HL-60 (cell line): ENCODE measurements at regions not wholly inside any gene's neighbourhood (a gene's known extent, or its start where the extent isn't known, plus 50 kb on each side); places are given as distances from the start of the nearest gene placed in this dataset.

ENCODE experiments used
- DNase-seq, 2 experiments: peaks; one replicate each; pipeline ENCODE4 v3.0.0-alpha.2; 2010 to 2020; ENCODE audit warnings: low read depth in 1 of 2, low spot score in 1 of 2
- H3K27ac ChIP-seq: fragments of 250-450 bp; sonication (Bioruptor Pico); replicated peaks from 2 replicates; pipeline ENCODE4 v1.5.1; 2020; ENCODE audit warnings: mild to moderate bottlenecking, moderate library complexity
- H3K27me3 ChIP-seq: fragments of 250-450 bp; sonication (Bioruptor Pico); 2 replicates; pipeline ENCODE4 v1.5.1; 2021; ENCODE audit warnings: mild to moderate bottlenecking, moderate library complexity; ENCODE audit not compliant: insufficient read depth, poor library complexity, severe bottlenecking
- H3K4me3 ChIP-seq: replicated peaks from 2 replicates; pipeline ENCODE4 v1.5.1; 2011; ENCODE audit warnings: mild to moderate bottlenecking, control low read depth, low read length; ENCODE audit not compliant: insufficient read depth
- CTCF ChIP-seq: IDR thresholded peaks from one replicate; pipeline ENCODE4 v1.5.1; 2011; ENCODE audit warnings: low read length, control low read depth, inconsistent platforms; ENCODE audit not compliant: insufficient read depth
- GABPA ChIP-seq: IDR thresholded peaks from 2 replicates; pipeline ENCODE4 v1.6.1; 2012; ENCODE audit warnings: low read depth
- POLR2AphosphoS5 ChIP-seq: IDR thresholded peaks from 2 replicates; pipeline ENCODE4 v1.6.1; 2012; ENCODE audit warnings: low read depth
- SPI1 ChIP-seq: IDR thresholded peaks from 2 replicates; pipeline ENCODE4 v1.6.1; 2012; ENCODE audit warnings: low read depth, mild to moderate bottlenecking, borderline replicate concordance
- TF ChIP-seq, protein P1 (sequence below): IDR thresholded peaks from 2 replicates; pipeline ENCODE4 v1.6.1; 2012; ENCODE audit warnings: low read depth; ENCODE audit not compliant: insufficient replicate concordance

DNA sequence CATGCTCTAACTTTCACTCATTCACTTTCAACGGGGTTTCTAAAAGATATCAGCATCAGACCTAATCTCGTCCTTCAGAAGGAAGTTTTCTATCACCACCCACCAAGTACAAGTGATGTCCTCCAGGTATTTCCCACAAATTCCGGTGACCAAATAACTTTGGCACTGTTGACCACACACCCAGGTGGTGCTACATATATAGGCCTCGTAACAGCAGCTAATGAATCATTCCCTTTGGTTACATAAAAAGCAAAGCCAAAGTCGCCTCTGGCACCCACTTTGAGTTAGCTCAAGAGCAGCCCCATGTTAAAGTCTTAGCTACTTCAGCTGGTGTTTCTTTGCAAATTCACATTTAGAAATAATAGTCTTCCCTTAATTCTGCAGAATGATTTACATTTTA is 138.2 kb upstream of the OSR1 start:
- TF ChIP-seq GABPA: no peak
- TF ChIP-seq CTCF: no peak
- TF ChIP-seq, protein P1, sequence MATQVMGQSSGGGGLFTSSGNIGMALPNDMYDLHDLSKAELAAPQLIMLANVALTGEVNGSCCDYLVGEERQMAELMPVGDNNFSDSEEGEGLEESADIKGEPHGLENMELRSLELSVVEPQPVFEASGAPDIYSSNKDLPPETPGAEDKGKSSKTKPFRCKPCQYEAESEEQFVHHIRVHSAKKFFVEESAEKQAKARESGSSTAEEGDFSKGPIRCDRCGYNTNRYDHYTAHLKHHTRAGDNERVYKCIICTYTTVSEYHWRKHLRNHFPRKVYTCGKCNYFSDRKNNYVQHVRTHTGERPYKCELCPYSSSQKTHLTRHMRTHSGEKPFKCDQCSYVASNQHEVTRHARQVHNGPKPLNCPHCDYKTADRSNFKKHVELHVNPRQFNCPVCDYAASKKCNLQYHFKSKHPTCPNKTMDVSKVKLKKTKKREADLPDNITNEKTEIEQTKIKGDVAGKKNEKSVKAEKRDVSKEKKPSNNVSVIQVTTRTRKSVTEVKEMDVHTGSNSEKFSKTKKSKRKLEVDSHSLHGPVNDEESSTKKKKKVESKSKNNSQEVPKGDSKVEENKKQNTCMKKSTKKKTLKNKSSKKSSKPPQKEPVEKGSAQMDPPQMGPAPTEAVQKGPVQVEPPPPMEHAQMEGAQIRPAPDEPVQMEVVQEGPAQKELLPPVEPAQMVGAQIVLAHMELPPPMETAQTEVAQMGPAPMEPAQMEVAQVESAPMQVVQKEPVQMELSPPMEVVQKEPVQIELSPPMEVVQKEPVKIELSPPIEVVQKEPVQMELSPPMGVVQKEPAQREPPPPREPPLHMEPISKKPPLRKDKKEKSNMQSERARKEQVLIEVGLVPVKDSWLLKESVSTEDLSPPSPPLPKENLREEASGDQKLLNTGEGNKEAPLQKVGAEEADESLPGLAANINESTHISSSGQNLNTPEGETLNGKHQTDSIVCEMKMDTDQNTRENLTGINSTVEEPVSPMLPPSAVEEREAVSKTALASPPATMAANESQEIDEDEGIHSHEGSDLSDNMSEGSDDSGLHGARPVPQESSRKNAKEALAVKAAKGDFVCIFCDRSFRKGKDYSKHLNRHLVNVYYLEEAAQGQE: no peak
- no peak for TF ChIP-seq SPI1
- no peak for TF ChIP-seq POLR2AphosphoS5

GRCh38 chr2:19494241-19494640 is 135.8 kb upstream of the OSR1 start:
- no peak overlapping the region for H3K4me3 ChIP-seq
- DNase-seq: no peak
- no peak for TF ChIP-seq CTCF
- TF ChIP-seq GABPA: no peak
- TF ChIP-seq, protein P1: no peak
- TF ChIP-seq SPI1: no peak
- no peak for TF ChIP-seq POLR2AphosphoS5
- H3K27me3 ChIP-seq: peaks cover 4% of the 10 kb centered on the region
- no peak overlapping the region for H3K27ac ChIP-seq

More for the DNA sequence above, 138.2 kb upstream of the OSR1 start:
- Histone ChIP-seq H3K27ac (no peak overlapping the region), H3K4me3 (no peak overlapping the region), H3K27me3 (peaks cover 4% of the 10 kb centered on the region)
- no peak for DNase-seq

GRCh38 chr2:19491796-19492195 is 133.4 kb upstream of the OSR1 start:
- no peak for TF ChIP-seq GABPA
- TF ChIP-seq, protein P1: no peak
- no peak for TF ChIP-seq POLR2AphosphoS5
- TF ChIP-seq SPI1: no peak
- TF ChIP-seq CTCF: no peak
- DNase-seq: no peak
- Histone ChIP-seq H3K4me3 (no peak overlapping the region), H3K27ac (no peak overlapping the region), H3K27me3 (peaks cover 2% of the 10 kb centered on the region)
